Stomach (tissue), 8 donors: ENCODE measurements at regions not wholly inside any gene's neighbourhood (a gene's known extent, or its start where the extent isn't known, plus 50 kb on each side); places are given as distances from the start of the nearest gene placed in this dataset.

Source experiments
- DNase-seq, 2 donors: peaks; one replicate each; pipeline versions ENCODE4 v3.0.0 to v3.0.0-alpha.2; 2013 to 2019
- H3K27ac ChIP-seq, 5 donors: fragments of 200-600 bp in 4 of 5; sonication (generic) in 4 of 5; one replicate each; pipeline ENCODE4 v1.5.1; 2013 to 2019; ENCODE audit warnings: mild to moderate bottlenecking in 1 of 5, moderate library complexity in 1 of 5
- H3K27me3 ChIP-seq, 3 donors: fragments of 200-600 bp; sonication (generic); one replicate each; pipeline ENCODE4 v1.5.1; 2017 to 2019; ENCODE audit warnings: mixed run types in 1 of 3
- H3K36me3 ChIP-seq, 4 donors: fragments of 200-600 bp; sonication (generic); 1 replicate in 3 of 4; 2 replicates in 1 of 4; pipeline ENCODE4 v1.5.1; 2016 to 2019
- H3K4me1 ChIP-seq, 4 donors: fragments of 200-600 bp; sonication (generic); one replicate each; pipeline ENCODE4 v1.5.1; 2016 to 2019
- H3K4me3 ChIP-seq, 4 donors: fragments of 200-600 bp; sonication (generic) in 3 of 4; one replicate each; pipeline ENCODE4 v1.5.1; 2016 to 2019; ENCODE audit warnings: mild to moderate bottlenecking in 1 of 4
- H3K9me3 ChIP-seq, 4 donors: fragments of 200-600 bp; sonication (generic); one replicate each; pipeline ENCODE4 v1.5.1; 2016 to 2019
- CTCF ChIP-seq, 7 experiments: fragments of 450-650 bp in 4 of 7; fragments of 200-600 bp in 3 of 7; sonication (generic) in 3 of 7; IDR thresholded peaks; one replicate each; pipeline ENCODE4 v1.5.1; 2016 to 2019; ENCODE audit warnings: antibody characterized with exemption in 7 of 7, control low read depth in 2 of 7, mild to moderate bottlenecking in 1 of 7
- EP300 ChIP-seq: sonication (generic); formaldehyde crosslinking; IDR thresholded peaks from one replicate; pipeline ENCODE4 v1.6.1; 2017; ENCODE audit warnings: antibody characterized with exemption
- POLR2A ChIP-seq, 4 donors: fragments of 450-650 bp; IDR thresholded peaks; one replicate each; pipeline ENCODE4 v1.6.1; 2016; ENCODE audit warnings: antibody characterized with exemption in 4 of 4, control low read depth in 2 of 4, mild to moderate bottlenecking in 1 of 4, moderate library complexity in 1 of 4
- POLR2AphosphoS5 ChIP-seq, 3 donors: sonication (generic); formaldehyde crosslinking; IDR thresholded peaks; one replicate each; pipeline ENCODE4 v1.6.1; 2016; ENCODE audit warnings: antibody characterized with exemption in 3 of 3
- WGBS, 5 donors: extraction: QIAGEN DNeasy Blood & Tissue Kit in 3 of 5; methylation state at CpG; one replicate each; pipeline versions ENCODE4 v1.1.5 to v1.1.7; 2013 to 2018; 5-methylcytosine and 5-hydroxymethylcytosine counted together
- intact Hi-C: fragments of 100-400 bp; cut with DNase I; formaldehyde crosslinking; loops from one replicate; pipeline ENCODE4 v1.15.1; 2023; ENCODE audit warnings: low total_unique reads
- donor health status: healthy with polysubstance abuse.
- donor health status: Bipolar disorder and iron deficiency.
- donor health status: healthy.

- WGBS, 5 donors: 50 to 70% (median 63%) methylated on average over 1 of the region's 1 CpG
- H3K36me3 ChIP-seq: no peaks in the 10 kb centered on the region
Observed at GRCh38 chr20:48414786-48415185, 413.0 kb downstream of the PREX1 start.

GRCh38 chr20:48411919-48412522, 415.8 kb downstream of the PREX1 start:
- H3K36me3 ChIP-seq: no peaks in the 10 kb centered on the region
- DNase-seq: no peak
- peaks cover 0 to 4% (median 0%) of the 10 kb centered on the region in 4 donors for H3K4me1 ChIP-seq
- WGBS, 5 donors: 69 to 87% (median 80%) methylated on average over 6 of the region's 6 CpGs
- no peak for TF ChIP-seq EP300
- no peak for TF ChIP-seq POLR2A (IDR thresholded peaks at IDR 0.05)
- TF ChIP-seq POLR2AphosphoS5 (IDR thresholded peaks at IDR 0.05): no peak
- TF ChIP-seq CTCF (IDR thresholded peaks at IDR 0.05): no peak
- H3K4me3 ChIP-seq: no peak overlapping the region
- peaks cover 0 to 10% (median 0%) of the 10 kb centered on the region in 3 donors for H3K27me3 ChIP-seq
- H3K9me3 ChIP-seq: no peaks in the 10 kb centered on the region
- intact Hi-C loops: no loop called here
- H3K27ac ChIP-seq: no peak overlapping the region

More at GRCh38 chr20:48414786-48415185, 413.0 kb downstream of the PREX1 start:
- Histone ChIP-seq H3K4me3 (no peak overlapping the region), H3K27ac (no peak overlapping the region), H3K4me1 (peaks cover 0 to 4% (median 0%) of the 10 kb centered on the region in 4 donors), H3K27me3 (peaks cover 0 to 6% (median 0%) of the 10 kb centered on the region in 3 donors), H3K9me3 (no peaks in the 10 kb centered on the region)
- intact Hi-C loops: no loop called here
- DNase-seq: no peak
- TF ChIP-seq CTCF (IDR thresholded peaks at IDR 0.05) (no peak), POLR2AphosphoS5 (IDR thresholded peaks at IDR 0.05) (no peak), POLR2A (IDR thresholded peaks at IDR 0.05) (no peak), EP300 (no peak)

- H3K9me3 ChIP-seq: no peaks in the 10 kb centered on the region
- H3K36me3 ChIP-seq: no peaks in the 10 kb centered on the region
- H3K4me1 ChIP-seq: peaks cover 0 to 4% (median 0%) of the 10 kb centered on the region in 4 donors
- 67 to 86% (median 70%) methylated on average over 3 of the region's 3 CpGs for WGBS, 5 donors
- TF ChIP-seq CTCF (IDR thresholded peaks at IDR 0.05) (no peak), EP300 (no peak), POLR2A (IDR thresholded peaks at IDR 0.05) (no peak), POLR2AphosphoS5 (IDR thresholded peaks at IDR 0.05) (no peak)
- H3K4me3 ChIP-seq: no peak overlapping the region
- H3K27ac ChIP-seq: no peak overlapping the region
- intact Hi-C loops: no loop called here
- DNase-seq: peak in 1 of 2 donors; percentile 72
- peaks cover 0 to 10% (median 0%) of the 10 kb centered on the region in 3 donors for H3K27me3 ChIP-seq
Observed at GRCh38 chr20:48411245-48411644, 416.6 kb downstream of the PREX1 start.

- TF ChIP-seq EP300: no peak
- TF ChIP-seq POLR2A (IDR thresholded peaks at IDR 0.05): no peak
- TF ChIP-seq CTCF (IDR thresholded peaks at IDR 0.05): no peak
- TF ChIP-seq POLR2AphosphoS5 (IDR thresholded peaks at IDR 0.05): no peak
- intact Hi-C loops: no loop called here
- Histone ChIP-seq H3K4me1 (peaks cover 0 to 4% (median 0%) of the 10 kb centered on the region in 4 donors), H3K9me3 (no peaks in the 10 kb centered on the region), H3K36me3 (no peaks in the 10 kb centered on the region), H3K4me3 (no peak overlapping the region), H3K27ac (no peak overlapping the region), H3K27me3 (peaks cover 0 to 22% (median 0%) of the 10 kb centered on the region in 3 donors)
- no peak for DNase-seq
- WGBS, 5 donors: 82 to 94% (median 89%) methylated on average over 4 of the region's 4 CpGs
Observed at GRCh38 chr20:48409055-48409615, 418.7 kb downstream of the PREX1 start.
